B cell (primary cell): ENCODE measurements at regions not wholly inside any gene's neighbourhood (a gene's known extent, or its start where the extent isn't known, plus 50 kb on each side); places are given as distances from the start of the nearest gene placed in this dataset.

ENCODE experiments used
- ATAC-seq: fragments of 200-7000 bp; cut with Tn5 transposase; one replicate; pipeline ENCODE4 v1.10.0; 2021; ENCODE audit warnings: low read depth, mild to moderate bottlenecking, moderate number of reproducible peaks, moderate library complexity
- CTCF ChIA-PET: fragments of 350-600 bp; sonication (Branson Sonifier 250); formaldehyde crosslinking; loops from one replicate; lab custom pipeline; 2021; ENCODE audit warnings: antibody characterized with exemption, inconsistent platforms; lab: Charles Lee
- POLR2A ChIA-PET: fragments of 350-600 bp; sonication (Branson Sonifier 250); formaldehyde crosslinking; loops from one replicate; lab custom pipeline; 2021; ENCODE audit warnings: antibody characterized with exemption; lab: Charles Lee
- DNase-seq: peaks from one replicate; pipeline ENCODE4 v3.0.0; 2013
- H2AFZ ChIP-seq: 2 replicates; pipeline ENCODE4 v1.6.1; 2012; ENCODE audit warnings: mild to moderate bottlenecking, low read depth, low read length; ENCODE audit not compliant: insufficient read depth, poor library complexity, severe bottlenecking
- H3K27ac ChIP-seq, 2 donors: 1 replicate in 1 of 2; 2 replicates in 1 of 2; pipeline ENCODE4 v1.5.1; 2012 to 2013; ENCODE audit warnings: low read length in 2 of 2, mild to moderate bottlenecking in 2 of 2, moderate library complexity in 1 of 2
- H3K27me3 ChIP-seq, 4 experiments: fragments of 200-600 bp in 1 of 4; sonication (generic) in 1 of 4; replicated peaks in 1 of 4; 1 replicate in 2 of 4; 2 replicates in 2 of 4; pipeline versions ENCODE4 v1.6.1 to v1.7.0; 2013 to 2016; ENCODE audit warnings: low read length in 3 of 4, mild to moderate bottlenecking in 2 of 4, mixed read lengths in 1 of 4, moderate library complexity in 1 of 4; ENCODE audit not compliant: insufficient read depth in 4 of 4, control insufficient read depth in 3 of 4; ENCODE audit errors: control extremely low read depth in 1 of 4
- H3K36me3 ChIP-seq, 2 experiments: replicated peaks in 1 of 2; 1 replicate in 1 of 2; 2 replicates in 1 of 2; pipeline versions ENCODE4 v1.6.1 to v1.7.1; 2013; ENCODE audit warnings: low read length in 1 of 2; ENCODE audit not compliant: insufficient read depth in 2 of 2, control insufficient read depth in 1 of 2; ENCODE audit errors: control extremely low read depth in 1 of 2, extremely low read depth in 1 of 2
- H3K4me1 ChIP-seq, 2 donors: fragments of 200-600 bp in 1 of 2; sonication (generic) in 1 of 2; 1 replicate in 1 of 2; 2 replicates in 1 of 2; pipeline versions ENCODE4 v1.5.1 to v1.6.1; 2013 to 2017; ENCODE audit warnings: low read length in 2 of 2; ENCODE audit not compliant: control insufficient read depth in 2 of 2, insufficient read depth in 2 of 2
- H3K4me2 ChIP-seq: replicated peaks from 2 replicates; pipeline ENCODE3; 2012; ENCODE audit warnings: mild to moderate bottlenecking, low read depth, low read length; ENCODE audit not compliant: poor library complexity, severe bottlenecking
- H3K4me3 ChIP-seq, 5 experiments: fragments of 200-600 bp in 1 of 5; sonication (generic) in 1 of 5; 1 replicate in 3 of 5; 2 replicates in 2 of 5; pipeline versions ENCODE4 v1.5.1 to v1.7.0; 2011 to 2016; ENCODE audit warnings: low read length in 4 of 5, mild to moderate bottlenecking in 4 of 5, low read depth in 2 of 5, control low read depth in 1 of 5, moderate library complexity in 1 of 5; ENCODE audit not compliant: insufficient read depth in 1 of 5; ENCODE audit errors: control extremely low read depth in 1 of 5, extremely low read depth in 1 of 5
- H3K79me2 ChIP-seq: fragments of 200-600 bp; sonication (generic); one replicate; pipeline ENCODE4 v1.6.0; 2016; ENCODE audit warnings: low read length; ENCODE audit not compliant: control insufficient read depth, insufficient read depth
- H3K9ac ChIP-seq: fragments of 200-600 bp; sonication (generic); 2 replicates; pipeline ENCODE4 v1.6.1; 2017; ENCODE audit warnings: mild to moderate bottlenecking, low read length, moderate library complexity
- H3K9me3 ChIP-seq, 3 donors: one replicate each; pipeline versions ENCODE4 v1.6.1 to v1.7.1; 2013; ENCODE audit warnings: low read length in 2 of 3; ENCODE audit not compliant: control insufficient read depth in 2 of 3, insufficient read depth in 1 of 3; ENCODE audit errors: control extremely low read depth in 1 of 3
- H4K20me1 ChIP-seq: 2 replicates; pipeline ENCODE4 v1.6.0; 2012; ENCODE audit warnings: mild to moderate bottlenecking, low read length; ENCODE audit not compliant: insufficient read depth, control insufficient read depth, poor library complexity, severe bottlenecking
- H3K27ac Mint-ChIP-seq: one replicate; pipeline ENCODE4 v1.8.0; 2021; ENCODE audit warnings: mixed read lengths
- H3K27me3 Mint-ChIP-seq: one replicate; pipeline ENCODE4 v1.8.0; 2021; ENCODE audit warnings: mixed read lengths
- H3K4me1 Mint-ChIP-seq: one replicate; pipeline ENCODE4 v1.8.0; 2021; ENCODE audit warnings: mixed read lengths
- H3K4me3 Mint-ChIP-seq: one replicate; pipeline ENCODE4 v1.8.0; 2021; ENCODE audit warnings: mixed read lengths
- H3K9me3 Mint-ChIP-seq: one replicate; pipeline ENCODE4 v1.8.0; 2022; ENCODE audit warnings: mixed read lengths; ENCODE audit not compliant: insufficient read depth
- CTCF ChIP-seq: fragments of 200-600 bp; IDR thresholded peaks from one replicate; pipeline ENCODE4 v1.8.0; 2022; ENCODE audit warnings: antibody characterized with exemption, mild to moderate bottlenecking
- EZH2 ChIP-seq: IDR thresholded peaks from 2 replicates; pipeline ENCODE4 v1.6.1; 2012; ENCODE audit warnings: borderline replicate concordance, low read depth, mild to moderate bottlenecking, moderate library complexity, low read length; ENCODE audit not compliant: insufficient read depth, poor library complexity, severe bottlenecking
- WGBS: methylation state at CpG from one replicate; pipeline ENCODE4 v1.1.5; 2013; ENCODE audit warnings: missing lambda C conversion rate; ENCODE audit not compliant: insufficient coverage; 5-methylcytosine and 5-hydroxymethylcytosine counted together
- intact Hi-C: fragments of 100-400 bp; cut with micrococcal nuclease; formaldehyde crosslinking; loops from one replicate; pipeline ENCODE4 v1.10.0; 2022

- Histone ChIP-seq H3K27ac (no peak overlapping the region), H3K9me3 (no peaks in the 10 kb centered on the region), H3K4me1 (no peaks in the 10 kb centered on the region), H3K79me2 (no peaks in the 10 kb centered on the region), H3K27me3 (peaks cover 0 to 13% (median 8%) of the 10 kb centered on the region in 4 experiments), H3K9ac (no peak overlapping the region), H3K36me3 (no peaks in the 10 kb centered on the region), H3K4me2 (no peak overlapping the region), H2AFZ (no peak overlapping the region), H3K4me3 (no peak overlapping the region), H4K20me1 (no peaks in the 10 kb centered on the region)
- ATAC-seq (no peak), DNase-seq (no peak)
- no peaks in the 10 kb centered on the region for H3K4me1 Mint-ChIP-seq
- H3K4me3 Mint-ChIP-seq, result no peak overlapping the region
- intact Hi-C loops, result no loop called here
- H3K9me3 Mint-ChIP-seq, result no peaks in the 10 kb centered on the region
- peaks cover 54% of the 10 kb centered on the region for H3K27me3 Mint-ChIP-seq
- TF ChIP-seq CTCF (no peak), EZH2 (no peak)
- H3K27ac Mint-ChIP-seq, result no peak overlapping the region
- CTCF ChIA-PET, result no interaction called here
- POLR2A ChIA-PET, result no interaction called here
- WGBS, result no CpG with 5 or more reads among the region's 1 CpG
These were observed 183.5 kb upstream of the FAM3C start for GRCh38 chr7:121579639-121580038.

GRCh38 chr7:121578669-121579068 lies 182.6 kb upstream of the FAM3C start:
- TF ChIP-seq EZH2, result no peak
- TF ChIP-seq CTCF, result no peak
- H3K27ac ChIP-seq, result no peak overlapping the region
- H2AFZ ChIP-seq, result no peak overlapping the region
- H3K27ac Mint-ChIP-seq, result no peak overlapping the region
- H3K4me1 ChIP-seq, result no peaks in the 10 kb centered on the region
- no CpG with 5 or more reads among the region's 3 CpGs for WGBS
- no peak for ATAC-seq
- H3K4me3 ChIP-seq, result no peak overlapping the region
- H3K4me1 Mint-ChIP-seq, result no peaks in the 10 kb centered on the region
- CTCF ChIA-PET, result no interaction called here
- no peak overlapping the region for H3K4me3 Mint-ChIP-seq
- intact Hi-C loops, result no loop called here
- DNase-seq, result no peak
- peaks cover 55% of the 10 kb centered on the region for H3K27me3 Mint-ChIP-seq
- no peaks in the 10 kb centered on the region for H3K79me2 ChIP-seq
- H3K9me3 ChIP-seq, result no peaks in the 10 kb centered on the region
- no peaks in the 10 kb centered on the region for H3K36me3 ChIP-seq
- no peaks in the 10 kb centered on the region for H3K9me3 Mint-ChIP-seq
- POLR2A ChIA-PET, result no interaction called here
- H4K20me1 ChIP-seq, result no peaks in the 10 kb centered on the region
- peaks cover 0 to 13% (median 11%) of the 10 kb centered on the region in 4 experiments for H3K27me3 ChIP-seq
- no peak overlapping the region for H3K9ac ChIP-seq
- H3K4me2 ChIP-seq, result no peak overlapping the region
